NCI-H82 treated with DMSO at 0.1 percent for 48 hours (cell line): ENCODE measurements at regions not wholly inside any gene's neighbourhood (a gene's known extent, or its start where the extent isn't known, plus 50 kb on each side); places are given as distances from the start of the nearest gene placed in this dataset.
A peak's percentile ranks its signal among the peaks of the same experiment; 100 is the strongest.

Experiments
- DNase-seq: peaks from one replicate; lab custom pipeline; 2025; ENCODE audit not compliant: unreplicated experiment; lab: John Stamatoyannopoulos, UW

- DNase-seq: peak; percentile 84
These were observed 69.8 kb upstream of the TMEM33 start for GRCh38 chr4:41865306-41865980.

DNA sequence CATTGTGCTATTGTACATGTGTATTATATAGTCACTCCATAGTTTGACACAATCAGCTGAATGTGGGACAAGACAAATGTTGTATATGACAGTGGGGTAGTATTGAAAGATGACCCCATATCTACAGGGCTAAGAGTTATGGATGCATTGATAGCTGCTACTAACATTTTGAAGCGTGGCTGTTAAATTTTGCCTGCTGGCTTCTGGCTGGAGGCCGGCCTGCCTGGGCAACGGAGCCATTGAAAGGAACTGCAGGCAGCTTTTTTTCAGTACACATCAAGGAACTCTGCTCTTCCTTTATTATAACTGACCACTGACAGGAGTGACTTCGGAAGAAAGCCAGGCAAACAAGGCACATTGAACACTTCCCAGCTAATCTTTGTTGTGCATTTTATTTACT is 76.1 kb upstream of the TMEM33 start:
- DNase-seq: no peak

DNA sequence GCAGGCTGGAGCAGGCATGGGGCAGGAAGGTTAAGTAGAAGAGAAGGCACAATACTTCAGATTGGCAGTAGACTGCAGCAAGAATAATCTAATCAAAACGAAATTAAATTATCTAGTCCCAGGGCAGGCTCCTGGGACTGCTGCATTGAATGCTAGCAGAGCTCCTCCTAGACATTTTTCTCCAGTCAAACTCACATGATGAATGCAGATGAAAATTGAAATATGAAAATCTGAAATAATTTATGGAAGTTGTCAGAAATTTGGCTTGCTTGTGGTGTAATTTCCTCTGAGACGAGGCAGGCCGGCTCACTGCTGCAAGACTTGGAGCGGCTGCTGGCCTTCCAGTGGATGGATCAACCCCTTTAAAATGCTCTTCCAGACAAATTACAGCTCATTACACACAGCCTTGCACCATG is 78.0 kb upstream of the TMEM33 start:
- peak; percentile 85 for DNase-seq

DNA sequence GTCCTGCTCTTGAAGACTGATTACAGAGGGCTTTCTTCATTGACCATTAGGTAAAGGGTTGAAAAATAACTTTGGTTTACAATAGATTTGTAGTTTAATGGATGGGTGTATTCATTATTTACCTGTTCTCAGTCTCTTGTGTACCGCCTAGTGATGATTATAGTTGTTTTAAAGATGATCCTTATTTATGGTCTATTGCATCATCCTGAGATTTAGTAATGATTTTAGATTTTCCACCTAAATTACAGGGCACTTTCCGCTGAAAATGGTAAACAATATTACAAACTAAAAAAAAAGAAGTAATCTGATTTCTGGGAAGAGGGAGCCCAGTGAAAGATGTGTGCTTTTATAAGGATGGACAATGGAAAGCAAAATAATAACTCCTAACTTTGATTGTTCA is 78.4 kb upstream of the TMEM33 start:
- DNase-seq: no peak

DNA sequence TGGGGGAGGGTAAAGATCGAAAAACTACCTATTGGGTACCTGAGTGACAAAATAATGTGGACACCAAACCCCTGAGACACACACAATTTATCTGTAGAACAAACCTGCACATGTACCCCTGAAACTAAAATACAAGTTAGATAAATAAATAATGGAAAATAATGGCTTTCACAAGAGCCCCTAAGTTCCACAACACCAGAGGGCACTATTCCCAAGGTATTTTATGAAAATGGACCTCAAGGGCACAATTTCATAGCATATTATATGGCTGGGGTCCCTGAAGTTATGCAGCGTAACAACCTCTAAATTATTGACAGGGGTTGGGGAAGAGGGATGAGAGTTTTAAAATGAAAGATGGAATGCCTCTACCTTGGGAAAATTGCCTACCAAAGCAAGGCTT is 81.3 kb upstream of the TMEM33 start:
- no peak for DNase-seq

GRCh38 chr4:41852229-41852628 is 83.0 kb upstream of the TMEM33 start:
- DNase-seq: no peak

DNA sequence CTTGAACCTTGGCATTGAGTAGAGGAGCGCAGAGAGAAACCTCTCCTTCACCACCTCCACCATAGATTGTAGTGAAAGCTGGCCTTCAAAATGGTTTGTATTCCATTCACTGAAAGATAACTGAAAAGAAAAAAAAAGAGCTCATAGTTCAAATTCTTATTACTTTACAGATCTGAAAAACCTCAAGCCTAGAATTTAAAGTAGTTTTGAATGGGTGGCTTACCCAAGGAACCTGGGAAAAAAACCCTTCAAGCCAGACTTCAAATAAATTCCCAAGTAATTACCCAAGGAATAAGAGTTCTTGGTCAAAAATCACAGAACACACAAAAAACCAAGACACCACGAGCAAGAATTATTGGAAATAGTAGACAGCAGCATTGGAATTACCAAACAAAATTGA is 83.6 kb upstream of the TMEM33 start:
- no peak for DNase-seq

GRCh38 chr4:41844327-41844726 is 90.9 kb upstream of the TMEM33 start:
- DNase-seq: no peak

- no peak for DNase-seq
These were observed 91.7 kb upstream of the PHOX2B start for GRCh38 chr4:41839916-41840854.

GRCh38 chr4:41838590-41838989 is 90.1 kb upstream of the PHOX2B start:
- DNase-seq: no peak

DNA sequence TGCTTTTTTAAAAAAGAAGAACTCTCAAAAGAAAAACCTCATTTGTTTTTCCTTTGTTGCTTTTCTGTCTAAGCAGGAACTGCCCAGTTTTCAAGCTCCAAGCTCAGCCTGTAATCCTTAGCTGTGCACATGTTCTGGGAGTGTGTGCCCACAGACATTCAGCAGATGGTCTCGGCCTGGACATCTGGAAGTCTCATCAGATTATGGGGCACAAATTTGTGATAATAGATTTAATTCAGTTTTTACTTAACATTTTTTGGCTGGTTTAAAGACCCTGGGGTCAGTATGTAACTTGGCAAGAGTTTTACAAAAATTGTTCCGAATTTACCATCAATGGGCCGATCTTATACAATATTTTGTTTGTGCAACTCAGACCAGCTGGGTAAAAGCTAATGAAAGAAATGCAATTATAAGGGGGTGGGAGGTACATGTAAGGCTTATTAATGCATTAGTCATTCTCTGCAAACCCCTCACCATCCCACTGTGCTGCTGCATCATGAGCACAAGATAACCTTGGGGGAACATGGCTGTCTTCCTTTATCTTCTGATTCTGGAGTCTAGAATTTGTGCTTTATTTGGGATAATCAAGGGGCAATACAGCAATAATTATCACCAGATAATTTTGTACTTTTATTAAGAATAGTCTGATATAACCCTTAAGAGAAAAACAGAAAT is 86.9 kb upstream of the PHOX2B start:
- DNase-seq: peak; percentile 93

DNA sequence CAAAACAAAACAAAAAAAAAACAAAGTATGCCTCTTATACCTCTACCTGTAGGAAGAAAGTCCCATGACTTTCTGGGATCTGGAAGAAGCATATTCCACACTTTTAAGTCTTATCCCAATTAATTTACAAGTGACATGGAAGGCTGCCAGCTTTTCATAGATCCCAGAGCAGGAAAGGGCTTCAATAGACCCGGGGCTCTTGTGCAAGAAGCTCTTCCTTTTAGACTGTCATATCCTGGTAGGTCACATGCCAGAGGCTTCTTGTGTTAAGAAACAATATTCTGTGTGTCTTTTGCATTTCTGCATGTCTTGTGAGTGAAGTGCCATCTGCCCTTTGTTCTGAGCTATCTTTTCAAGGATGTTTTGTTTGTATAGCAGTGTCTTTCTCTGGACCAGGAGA is 84.4 kb upstream of the PHOX2B start:
- DNase-seq: peak; percentile 36

DNA sequence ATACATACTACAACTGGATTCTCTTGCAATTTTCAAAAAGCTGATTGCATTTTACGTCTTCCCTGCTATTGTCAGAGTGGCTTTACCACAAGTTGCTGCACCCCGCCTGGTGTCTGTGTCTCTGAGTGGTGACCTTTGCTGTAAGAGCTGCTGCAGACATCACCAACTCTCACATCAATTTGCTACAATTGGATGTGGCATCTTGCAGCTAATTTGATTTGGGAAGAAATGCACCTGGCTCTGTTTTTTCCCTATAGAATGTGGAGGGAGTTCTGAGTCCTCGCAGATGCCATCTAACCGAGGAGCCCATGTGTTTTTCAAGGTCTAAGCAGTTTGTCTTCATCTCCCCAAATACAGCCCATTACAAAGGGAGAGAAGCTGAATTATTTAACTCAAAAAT is 73.8 kb upstream of the PHOX2B start:
- peak; percentile 98 for DNase-seq

DNA sequence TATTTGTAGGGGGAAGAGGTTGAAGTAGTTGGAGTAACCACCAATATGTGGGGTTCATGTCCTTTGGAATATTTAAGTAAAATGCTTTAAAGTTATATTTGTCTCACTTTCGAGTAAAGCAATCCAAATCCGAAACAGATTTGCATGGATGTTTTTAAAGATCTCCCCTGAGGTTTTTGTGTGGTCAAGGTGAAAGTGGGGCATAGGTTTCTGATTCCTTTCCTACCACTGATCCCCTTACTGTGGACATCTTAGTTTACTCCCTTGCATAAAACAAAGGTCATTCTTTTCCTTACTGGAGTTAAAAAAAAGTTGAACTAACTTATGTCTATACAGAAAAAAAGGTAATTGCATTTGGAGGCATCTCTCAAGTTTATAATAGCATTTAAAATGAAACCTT is 71.9 kb upstream of the PHOX2B start:
- DNase-seq: no peak

DNA sequence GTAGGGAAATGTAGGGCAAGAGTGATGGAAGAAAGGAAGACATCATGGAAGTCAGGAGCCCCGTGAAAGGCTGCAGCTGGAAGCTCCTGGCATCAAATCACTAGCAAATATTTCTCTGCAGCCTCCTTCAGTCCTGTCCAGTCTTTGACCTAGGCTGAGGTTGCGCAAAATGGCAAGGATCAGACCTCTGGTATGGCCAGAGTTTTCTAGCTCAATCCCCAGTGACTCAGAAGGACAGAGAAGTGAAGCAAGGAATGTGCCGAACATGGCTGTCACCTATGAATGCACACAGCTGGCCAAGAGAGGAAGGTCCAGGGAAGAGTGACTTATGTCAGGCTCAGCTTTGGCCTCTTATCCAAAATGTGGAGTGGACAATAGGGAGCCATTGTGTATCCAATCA is 71.1 kb upstream of the PHOX2B start:
- DNase-seq: no peak

GRCh38 chr4:41815473-41815872 is 66.9 kb upstream of the PHOX2B start:
- DNase-seq: no peak

- DNase-seq: peak; percentile 84
These were observed 66.0 kb upstream of the PHOX2B start for GRCh38 chr4:41814565-41814964.

DNA sequence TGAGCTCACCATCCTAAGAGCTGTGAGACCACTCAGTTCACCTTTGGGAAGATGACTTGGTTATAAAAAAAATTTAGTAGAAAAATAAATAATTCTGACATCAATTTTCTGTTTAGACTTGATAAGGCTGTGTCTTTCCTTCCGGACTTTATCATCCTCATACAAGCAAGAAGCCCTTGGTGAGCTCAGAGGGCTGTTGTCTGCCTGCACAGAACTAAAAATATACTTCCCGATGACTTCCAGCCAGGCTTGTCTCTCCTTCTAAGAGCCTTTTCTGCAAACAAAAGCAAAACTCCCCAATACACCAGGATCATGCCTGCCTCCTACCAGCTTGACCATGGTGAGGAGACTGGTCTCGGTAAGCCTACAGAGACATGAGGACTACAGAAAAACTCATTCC is 58.3 kb upstream of the PHOX2B start:
- no peak for DNase-seq

- no peak for DNase-seq
These were observed 54.1 kb upstream of the PHOX2B start for GRCh38 chr4:41802590-41802989.

GRCh38 chr4:41799126-41799525 is 50.6 kb upstream of the PHOX2B start:
- DNase-seq: no peak
